ENCODE measurements at regions not wholly inside any gene's neighbourhood (a gene's known extent, or its start where the extent isn't known, plus 50 kb on each side); places are given as distances from the start of the nearest gene placed in this dataset.

DNA sequence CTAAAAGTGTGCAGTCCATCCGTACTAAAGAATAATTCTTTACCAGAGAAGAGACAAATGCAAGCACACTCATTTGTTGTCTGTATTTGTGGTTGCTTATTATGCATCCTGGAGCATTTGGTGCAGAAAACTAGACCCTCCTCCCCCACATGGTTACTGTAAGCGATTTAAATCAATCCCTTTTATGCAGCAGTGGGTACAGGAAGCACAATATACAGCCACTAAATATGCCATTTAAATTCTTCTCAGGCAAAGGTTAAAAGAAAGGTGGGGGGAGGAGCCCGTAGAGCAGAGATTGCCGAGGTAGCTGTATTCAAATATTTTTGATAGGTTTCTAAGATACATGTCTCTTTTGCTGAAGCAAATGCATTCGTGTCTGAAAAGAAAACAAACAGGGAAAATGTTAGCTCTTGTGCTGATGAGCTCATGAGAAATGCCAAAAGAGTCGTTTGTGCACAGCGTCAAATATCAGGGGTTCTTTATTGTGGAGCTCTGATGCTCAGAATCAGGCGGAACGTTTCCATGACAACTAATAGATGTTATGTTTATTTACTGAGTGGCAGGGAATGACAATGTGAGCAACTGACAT is 131.3 kb upstream of the NPVF start:
- DNase-seq (ENCODE audit: extremely low spot score) = no peak
- TF ChIP-seq, protein P1, sequence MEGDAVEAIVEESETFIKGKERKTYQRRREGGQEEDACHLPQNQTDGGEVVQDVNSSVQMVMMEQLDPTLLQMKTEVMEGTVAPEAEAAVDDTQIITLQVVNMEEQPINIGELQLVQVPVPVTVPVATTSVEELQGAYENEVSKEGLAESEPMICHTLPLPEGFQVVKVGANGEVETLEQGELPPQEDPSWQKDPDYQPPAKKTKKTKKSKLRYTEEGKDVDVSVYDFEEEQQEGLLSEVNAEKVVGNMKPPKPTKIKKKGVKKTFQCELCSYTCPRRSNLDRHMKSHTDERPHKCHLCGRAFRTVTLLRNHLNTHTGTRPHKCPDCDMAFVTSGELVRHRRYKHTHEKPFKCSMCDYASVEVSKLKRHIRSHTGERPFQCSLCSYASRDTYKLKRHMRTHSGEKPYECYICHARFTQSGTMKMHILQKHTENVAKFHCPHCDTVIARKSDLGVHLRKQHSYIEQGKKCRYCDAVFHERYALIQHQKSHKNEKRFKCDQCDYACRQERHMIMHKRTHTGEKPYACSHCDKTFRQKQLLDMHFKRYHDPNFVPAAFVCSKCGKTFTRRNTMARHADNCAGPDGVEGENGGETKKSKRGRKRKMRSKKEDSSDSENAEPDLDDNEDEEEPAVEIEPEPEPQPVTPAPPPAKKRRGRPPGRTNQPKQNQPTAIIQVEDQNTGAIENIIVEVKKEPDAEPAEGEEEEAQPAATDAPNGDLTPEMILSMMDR (IDR thresholded peaks at IDR 0.05; ENCODE audit: control extremely low read depth, extremely low read depth, low read depth, missing control alignments) = no peak
- ChIA-PET POLR2A (no interaction called here), CTCF (interaction anchor here (1.3 kb wide), 1 partner anchor 9 kb away, joined by 3 read pairs; no protein-coding TSS in a partner anchor)

DNA sequence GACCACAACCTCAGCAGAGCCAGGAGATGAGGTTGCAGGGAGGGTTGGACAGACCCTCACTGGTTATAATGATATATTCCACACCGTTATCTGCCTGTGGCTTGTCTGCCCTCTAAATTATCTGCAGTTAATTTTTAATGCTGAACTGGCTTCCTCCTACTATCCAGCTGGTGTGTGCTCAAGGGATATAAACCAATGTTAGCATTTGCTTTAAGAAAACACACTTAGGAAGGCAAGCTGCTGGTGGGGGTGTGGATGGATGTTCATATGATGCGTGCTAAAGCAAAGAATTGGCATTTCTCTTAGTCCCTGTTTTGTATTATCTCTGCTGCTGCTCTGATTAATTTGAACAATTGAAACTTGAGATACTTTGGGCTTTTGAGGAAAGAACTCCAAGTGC is 132.2 kb upstream of the NPVF start:
- ChIA-PET POLR2A (no interaction called here), CTCF (no interaction called here)
- no peak for DNase-seq (ENCODE audit: extremely low spot score)
- TF ChIP-seq, protein P1 (IDR thresholded peaks at IDR 0.05; ENCODE audit: control extremely low read depth, extremely low read depth, low read depth, missing control alignments) = no peak

DNA sequence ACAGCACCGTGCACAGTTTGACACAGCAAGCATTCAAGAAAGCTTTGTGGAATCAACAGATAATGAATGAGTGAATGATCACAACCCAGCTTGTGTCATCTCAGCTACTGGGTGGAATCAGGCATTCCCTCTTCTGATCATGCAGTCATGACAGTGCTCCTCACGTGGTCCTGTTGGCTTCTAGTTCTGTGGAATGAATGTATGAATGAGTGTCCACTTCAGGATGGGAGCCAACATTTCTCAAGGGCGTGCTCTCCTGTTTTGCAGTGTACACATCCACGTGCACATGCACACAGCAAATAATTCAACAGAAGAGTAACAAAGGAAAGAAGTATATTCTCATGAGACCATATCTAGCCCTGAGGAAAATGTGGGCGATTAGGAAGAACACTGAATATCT is 133.1 kb upstream of the NPVF start:
- POLR2A ChIA-PET = no interaction called here
- DNase-seq (ENCODE audit: extremely low spot score) = no peak
- TF ChIP-seq, protein P1 (IDR thresholded peaks at IDR 0.05; ENCODE audit: control extremely low read depth, extremely low read depth, low read depth, missing control alignments) = no peak
- CTCF ChIA-PET = no interaction called here

DNA sequence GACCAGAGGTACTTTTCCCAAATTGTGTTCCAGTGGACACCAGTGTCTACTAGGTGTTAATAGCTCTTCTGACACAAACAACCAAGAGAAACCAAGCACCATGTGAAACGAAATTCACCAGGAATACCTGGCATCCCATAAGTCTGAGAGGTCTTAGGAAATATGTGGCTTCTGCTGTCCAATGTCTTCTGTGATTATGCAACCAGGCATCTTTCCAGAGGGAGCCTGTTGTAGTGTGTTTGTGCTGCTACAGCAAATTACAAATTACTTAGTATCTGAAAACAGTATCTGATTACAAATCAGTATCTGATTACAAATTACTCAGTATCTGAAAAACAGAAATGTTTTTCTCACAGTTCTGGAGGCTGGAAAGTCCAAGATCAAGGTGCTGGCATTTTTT is 133.6 kb upstream of the NPVF start:
- ChIA-PET POLR2A (no interaction called here), CTCF (no interaction called here)
- TF ChIP-seq, protein P1 (IDR thresholded peaks at IDR 0.05; ENCODE audit: control extremely low read depth, extremely low read depth, low read depth, missing control alignments) = no peak
- DNase-seq (ENCODE audit: extremely low spot score) = no peak

DNA sequence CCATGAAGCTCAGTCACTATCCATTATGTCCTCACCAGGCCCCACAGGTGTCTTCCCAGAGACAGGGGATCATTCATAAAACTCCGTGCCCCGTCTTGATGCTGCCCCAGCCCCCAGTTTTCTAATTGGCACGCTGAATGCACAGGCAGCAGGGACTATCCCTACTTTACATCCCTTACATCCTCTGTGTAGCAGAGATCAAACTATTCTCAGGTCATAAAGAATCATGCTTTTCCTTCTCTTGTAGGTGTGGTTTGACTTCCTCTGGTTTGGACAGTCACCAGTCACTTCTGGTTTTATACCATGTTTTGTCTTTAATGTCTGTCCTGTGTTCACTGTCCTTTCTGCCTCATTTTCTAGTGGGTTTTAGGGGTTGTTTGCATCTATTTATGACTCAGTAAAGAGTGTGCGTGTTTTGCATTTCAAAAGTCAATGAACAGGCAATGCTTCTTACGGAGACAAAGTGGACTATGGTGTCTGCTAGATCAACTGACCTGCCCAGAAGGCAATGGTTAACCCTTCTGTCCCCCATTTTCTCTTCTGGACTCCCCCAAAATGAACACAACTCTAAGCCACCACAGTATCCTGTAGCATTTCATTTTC is 140.4 kb upstream of the NPVF start:
- TF ChIP-seq, protein P1 (IDR thresholded peaks at IDR 0.05; ENCODE audit: control extremely low read depth, extremely low read depth, low read depth, missing control alignments) = no peak
- DNase-seq (ENCODE audit: extremely low spot score) = no peak
- ChIA-PET POLR2A (no interaction called here), CTCF (no interaction called here)

DNA sequence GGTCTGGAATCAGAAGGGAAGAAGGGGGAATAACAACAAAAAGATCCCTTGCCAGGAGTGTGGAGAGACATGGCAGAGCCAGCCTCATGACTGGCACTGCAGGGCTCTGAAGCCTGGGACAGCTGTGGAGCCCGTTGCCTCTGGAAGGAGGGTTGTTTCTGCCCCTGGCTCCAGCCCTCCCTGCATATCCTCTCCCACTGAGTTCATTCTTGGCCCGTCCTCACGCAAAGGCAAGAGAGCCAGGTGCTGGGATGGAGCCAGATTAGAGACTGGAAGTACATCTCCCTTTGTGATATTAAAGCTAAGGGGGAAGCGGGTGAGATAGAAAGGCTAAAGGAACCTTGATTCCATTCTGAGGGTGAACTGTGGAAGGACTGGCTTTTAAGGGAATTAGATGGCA is 141.5 kb upstream of the NPVF start:
- ChIA-PET CTCF (interaction anchor here (1.1 kb wide), 1 partner anchor 12 kb away, joined by 4 read pairs; no protein-coding TSS in a partner anchor), POLR2A (no interaction called here)
- DNase-seq (ENCODE audit: extremely low spot score) = no peak
- TF ChIP-seq, protein P1 (IDR thresholded peaks at IDR 0.05; ENCODE audit: control extremely low read depth, extremely low read depth, low read depth, missing control alignments) = no peak

All from GM10248 (cell line).